GM10266 (cell line): ENCODE measurements at regions not wholly inside any gene's neighbourhood (a gene's known extent, or its start where the extent isn't known, plus 50 kb on each side); places are given as distances from the start of the nearest gene placed in this dataset.

Experiments used
- DNase-seq: peaks from one replicate; pipeline ENCODE4 v3.0.0; 2012; ENCODE audit errors: extremely low spot score
- TF ChIP-seq, protein P1 (sequence below): IDR thresholded peaks from 2 replicates; pipeline ENCODE4 v1.5.1; 2012; ENCODE audit warnings: mild to moderate bottlenecking, low read depth; ENCODE audit not compliant: control insufficient read depth, insufficient read depth; ENCODE audit errors: missing control alignments

DNA sequence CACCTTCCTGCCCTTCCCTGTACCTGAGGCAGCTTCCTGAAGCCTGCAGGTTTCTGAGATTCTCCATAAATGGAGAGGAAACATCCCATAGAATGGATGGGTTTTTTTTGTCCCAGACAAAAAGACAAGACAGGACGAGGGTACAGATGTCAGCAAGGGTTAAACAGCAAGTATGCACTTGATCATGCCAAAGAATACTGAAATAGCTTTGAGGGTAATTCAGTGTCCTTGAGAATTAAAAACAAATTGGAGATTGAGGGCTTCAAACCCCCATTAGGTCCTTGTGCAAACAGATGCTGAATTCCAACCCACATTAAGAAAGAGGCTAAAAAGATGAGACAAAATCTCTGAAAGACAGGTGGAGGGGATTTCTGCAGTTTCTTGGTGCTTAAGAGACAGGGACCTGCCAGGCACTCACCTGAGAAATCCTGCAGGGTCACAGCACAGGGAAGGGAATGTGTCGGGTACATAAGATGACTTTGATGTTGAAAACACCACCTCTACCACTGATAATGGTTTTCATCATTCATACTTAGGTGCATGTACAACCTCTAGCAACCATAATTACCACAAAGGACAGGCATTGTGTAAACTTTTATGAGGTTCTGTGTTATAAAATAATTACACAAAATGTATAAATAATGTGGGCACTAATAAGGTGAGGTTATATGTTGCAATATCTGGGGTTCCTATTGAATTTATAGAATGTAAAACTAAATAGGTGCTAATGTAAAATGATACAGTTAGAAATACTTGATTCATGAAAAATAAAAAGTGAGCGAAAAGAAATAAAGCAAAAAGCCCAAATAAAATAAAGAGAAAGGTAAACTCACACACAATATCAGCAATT lies 107.1 kb upstream of the TOP3B start:
- TF ChIP-seq, protein P1, sequence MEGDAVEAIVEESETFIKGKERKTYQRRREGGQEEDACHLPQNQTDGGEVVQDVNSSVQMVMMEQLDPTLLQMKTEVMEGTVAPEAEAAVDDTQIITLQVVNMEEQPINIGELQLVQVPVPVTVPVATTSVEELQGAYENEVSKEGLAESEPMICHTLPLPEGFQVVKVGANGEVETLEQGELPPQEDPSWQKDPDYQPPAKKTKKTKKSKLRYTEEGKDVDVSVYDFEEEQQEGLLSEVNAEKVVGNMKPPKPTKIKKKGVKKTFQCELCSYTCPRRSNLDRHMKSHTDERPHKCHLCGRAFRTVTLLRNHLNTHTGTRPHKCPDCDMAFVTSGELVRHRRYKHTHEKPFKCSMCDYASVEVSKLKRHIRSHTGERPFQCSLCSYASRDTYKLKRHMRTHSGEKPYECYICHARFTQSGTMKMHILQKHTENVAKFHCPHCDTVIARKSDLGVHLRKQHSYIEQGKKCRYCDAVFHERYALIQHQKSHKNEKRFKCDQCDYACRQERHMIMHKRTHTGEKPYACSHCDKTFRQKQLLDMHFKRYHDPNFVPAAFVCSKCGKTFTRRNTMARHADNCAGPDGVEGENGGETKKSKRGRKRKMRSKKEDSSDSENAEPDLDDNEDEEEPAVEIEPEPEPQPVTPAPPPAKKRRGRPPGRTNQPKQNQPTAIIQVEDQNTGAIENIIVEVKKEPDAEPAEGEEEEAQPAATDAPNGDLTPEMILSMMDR: no peak
- DNase-seq: no peak

DNA sequence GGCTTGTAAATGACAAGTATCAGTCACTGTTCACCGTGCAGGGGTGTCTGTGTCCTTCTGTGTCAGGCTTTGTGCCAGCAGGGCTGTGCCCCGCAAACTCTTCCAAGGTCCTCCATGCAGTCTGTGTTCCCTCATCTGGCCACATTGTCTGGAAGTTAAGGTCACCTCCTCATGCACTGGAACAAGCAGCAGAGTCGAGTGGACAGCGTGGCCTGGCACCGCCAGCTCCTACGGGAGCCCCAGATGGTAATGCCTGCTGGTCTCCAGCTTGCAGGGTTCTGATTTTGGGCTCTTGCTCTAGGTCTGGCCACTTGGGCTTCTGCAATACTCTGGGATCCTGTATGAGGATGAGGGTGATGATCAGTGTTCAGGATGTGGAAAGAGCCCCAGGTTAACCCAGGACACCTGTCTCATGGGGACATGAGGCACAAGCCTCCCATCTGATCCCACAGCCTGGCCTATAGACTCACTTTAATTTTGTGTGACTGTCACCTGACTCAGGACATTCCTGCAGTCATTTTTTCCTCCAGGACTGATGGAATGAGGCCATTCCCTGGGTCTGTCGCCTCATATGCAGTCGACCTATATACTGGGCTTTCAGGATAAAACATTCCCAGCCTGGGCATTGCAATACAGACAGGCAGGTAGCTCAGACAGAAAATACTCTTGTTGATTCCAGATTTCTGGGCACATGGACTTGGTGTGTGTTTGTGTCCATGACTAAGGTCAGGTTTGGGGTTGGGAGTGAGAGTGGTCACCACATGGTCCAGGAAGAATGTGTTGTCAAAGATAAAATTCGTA lies 106.3 kb upstream of the TOP3B start:
- DNase-seq: no peak
- TF ChIP-seq, protein P1: no peak

DNA sequence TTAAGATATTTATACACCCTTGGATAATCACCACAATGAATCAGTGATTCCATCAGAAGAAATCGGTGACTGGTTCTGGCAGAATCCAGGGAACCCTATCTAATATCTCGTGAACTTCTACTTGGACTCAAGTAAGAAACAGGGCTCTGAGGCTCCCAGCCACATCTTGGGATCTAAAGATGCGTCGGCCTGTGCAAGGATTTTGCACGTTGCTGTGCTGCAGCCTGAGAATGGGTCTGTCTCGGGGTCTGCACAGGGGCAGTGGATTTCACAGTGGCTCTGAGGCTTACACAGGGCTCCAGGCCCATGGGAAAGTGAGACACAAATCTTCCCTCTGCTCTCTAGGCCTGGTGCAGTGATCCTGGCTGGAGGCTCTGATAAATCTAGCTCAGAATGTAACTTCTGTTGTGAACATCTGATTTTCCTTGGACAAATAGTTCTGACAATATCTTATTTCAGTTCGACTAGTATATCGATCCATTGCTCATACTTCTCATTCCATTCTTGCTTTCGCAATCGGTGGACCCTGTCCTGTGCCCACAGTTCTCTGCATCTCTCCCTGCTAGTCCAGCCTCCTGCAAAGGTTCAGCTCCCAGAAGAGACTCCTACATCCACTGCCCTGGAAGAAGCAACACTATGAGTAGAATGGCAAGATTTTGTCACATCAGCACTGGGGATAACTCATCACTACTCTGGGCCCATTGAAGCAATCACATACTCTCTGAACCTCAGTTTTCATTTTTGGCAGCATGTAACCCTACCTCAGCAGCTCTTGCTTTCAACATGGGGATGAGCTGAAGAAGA lies 105.5 kb upstream of the TOP3B start:
- no peak for DNase-seq
- TF ChIP-seq, protein P1: no peak

DNA sequence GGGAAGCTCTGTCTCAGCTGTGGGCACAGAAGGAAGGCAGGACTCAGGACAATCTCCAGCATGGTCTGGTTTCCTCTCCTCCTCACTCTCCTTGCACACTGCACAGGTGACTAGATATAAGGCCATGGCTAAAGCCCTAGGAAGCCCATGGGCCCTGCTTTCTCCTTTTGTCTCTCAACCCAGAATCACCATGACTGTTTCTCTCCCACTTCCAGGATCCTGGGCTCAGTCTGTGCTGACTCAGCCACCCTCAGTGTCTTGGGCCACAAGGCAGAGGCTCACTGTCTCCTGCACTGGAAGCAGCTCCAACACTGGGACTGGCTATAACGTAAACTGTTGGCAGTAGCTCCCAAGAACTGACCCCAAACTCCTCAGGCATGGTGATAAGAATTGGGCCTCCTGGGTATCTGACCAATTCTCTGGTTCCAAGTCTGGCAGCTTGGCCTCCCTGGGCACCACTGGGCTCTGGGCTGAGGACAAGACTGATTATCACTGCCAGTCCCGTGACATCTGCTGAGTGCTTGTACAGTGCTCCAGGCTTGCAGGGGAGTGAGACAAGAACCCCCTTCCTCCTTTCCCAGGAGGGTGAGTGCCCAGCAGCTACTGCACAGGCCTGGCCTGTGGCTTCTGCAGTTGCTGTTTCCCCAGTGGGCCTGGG lies 104.0 kb upstream of the TOP3B start:
- no peak for DNase-seq
- TF ChIP-seq, protein P1: no peak

DNA sequence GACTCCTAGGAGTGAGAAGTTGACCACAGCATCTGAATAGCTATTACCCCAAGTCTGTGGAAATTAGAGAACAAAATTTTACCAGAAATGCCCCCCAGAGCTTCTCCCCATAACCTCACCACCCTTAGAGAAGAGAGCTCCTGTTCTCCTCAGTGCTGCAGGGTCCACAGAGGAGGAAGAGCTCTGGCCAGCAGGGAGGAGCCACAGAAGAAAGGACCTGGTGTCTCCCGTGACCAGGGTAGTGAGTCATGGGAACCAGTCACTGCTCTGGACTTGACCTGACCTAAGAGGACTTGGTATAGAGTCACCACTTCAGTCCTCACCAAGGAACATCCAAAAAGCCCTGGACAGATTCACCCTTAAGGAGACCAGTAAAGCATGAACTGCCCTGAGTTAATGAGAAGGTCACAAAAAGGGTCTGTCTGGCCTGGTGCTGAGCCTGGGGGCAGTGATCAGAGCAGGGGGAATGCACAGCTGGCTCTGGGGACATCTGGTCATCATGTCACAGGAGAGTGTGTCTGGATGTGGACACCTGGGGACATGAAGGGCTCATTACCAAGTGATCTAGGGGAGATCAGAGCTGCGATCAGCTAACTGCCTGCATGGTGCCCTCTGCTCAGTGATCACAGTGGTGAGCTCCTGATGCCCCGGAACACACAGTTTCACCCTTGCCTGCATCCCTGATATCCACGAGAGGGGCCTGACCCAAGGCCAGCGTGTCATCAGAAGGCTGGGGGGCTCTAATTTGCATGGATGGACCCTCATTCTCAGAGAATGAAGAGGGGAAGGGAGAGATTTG lies 103.3 kb upstream of the TOP3B start:
- DNase-seq: no peak
- TF ChIP-seq, protein P1: no peak

DNA sequence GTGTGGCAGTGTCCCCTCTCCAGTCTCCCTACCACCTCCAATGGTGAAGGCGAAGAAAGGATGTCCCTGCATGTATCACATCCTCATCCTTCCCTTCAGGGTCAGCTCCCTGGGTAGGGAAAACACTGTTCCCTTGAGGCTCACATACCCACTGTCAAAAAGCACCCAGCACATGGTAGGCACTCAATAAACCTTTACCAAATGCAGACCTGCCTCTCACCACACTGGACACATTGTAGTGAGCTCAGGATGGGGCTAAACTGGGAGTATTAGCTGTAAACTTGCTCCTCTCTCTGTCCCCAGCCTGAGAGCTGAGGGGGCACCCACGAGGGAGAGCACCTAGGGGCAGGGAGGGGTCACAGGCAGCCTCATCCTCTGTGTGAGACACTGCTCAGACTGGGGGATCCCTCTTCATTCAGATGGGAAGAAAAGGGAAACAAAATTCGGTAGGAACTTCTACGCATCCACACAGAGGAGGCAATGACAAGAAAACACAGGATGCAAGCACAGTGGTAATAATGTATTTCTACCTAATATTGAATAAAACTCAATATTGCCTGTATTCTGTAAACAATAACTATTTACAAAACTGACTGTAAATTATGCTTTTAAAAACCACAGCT lies 101.6 kb upstream of the TOP3B start:
- TF ChIP-seq, protein P1: no peak
- DNase-seq: no peak
